Aorta (tissue), 5 donors: ENCODE measurements at regions not wholly inside any gene's neighbourhood (a gene's known extent, or its start where the extent isn't known, plus 50 kb on each side); places are given as distances from the start of the nearest gene placed in this dataset.

Experiments used
- ATAC-seq: fragments of 200-7000 bp; cut with Tn5 transposase; one replicate; pipeline ENCODE4 v1.9.1; 2022; ENCODE audit warnings: moderate library complexity; ENCODE audit not compliant: low FRiP score
- DNase-seq, 2 donors: peaks; one replicate each; pipeline ENCODE4 v3.0.0-alpha.2; 2020
- H3K27ac ChIP-seq, 2 donors: one replicate each; pipeline ENCODE4 v1.5.1; 2013; ENCODE audit warnings: low read length in 2 of 2, mild to moderate bottlenecking in 2 of 2, moderate library complexity in 2 of 2, control low read depth in 1 of 2, inconsistent platforms in 1 of 2, low read depth in 1 of 2
- H3K27me3 ChIP-seq, 2 donors: one replicate each; pipeline ENCODE4 v1.6.1; 2013; ENCODE audit warnings: control low read depth in 1 of 2, low read length in 1 of 2, mild to moderate bottlenecking in 1 of 2, moderate library complexity in 1 of 2; ENCODE audit not compliant: insufficient read depth in 2 of 2, control insufficient read depth in 1 of 2
- H3K36me3 ChIP-seq, 2 donors: one replicate each; pipeline ENCODE4 v1.6.1; 2013; ENCODE audit warnings: control low read depth in 1 of 2, low read length in 1 of 2, mild to moderate bottlenecking in 1 of 2; ENCODE audit not compliant: insufficient read depth in 2 of 2, control insufficient read depth in 1 of 2
- H3K4me1 ChIP-seq, 2 donors: one replicate each; pipeline ENCODE4 v1.6.1; 2013; ENCODE audit warnings: low read length in 2 of 2, control low read depth in 1 of 2, mild to moderate bottlenecking in 1 of 2, moderate library complexity in 1 of 2; ENCODE audit not compliant: insufficient read depth in 2 of 2, control insufficient read depth in 1 of 2
- H3K4me3 ChIP-seq, 2 donors: one replicate each; pipeline ENCODE4 v1.5.1; 2013; ENCODE audit warnings: low read length in 2 of 2, control low read depth in 1 of 2, mild to moderate bottlenecking in 1 of 2
- H3K9me3 ChIP-seq: one replicate; pipeline ENCODE4 v1.6.1; 2013; ENCODE audit warnings: mild to moderate bottlenecking, low read length; ENCODE audit not compliant: control insufficient read depth
- WGBS, 2 donors: extraction: QIAGEN DNeasy Blood & Tissue Kit; methylation state at CpG; one replicate each; pipeline ENCODE4 v1.1.7; 2013; 5-methylcytosine and 5-hydroxymethylcytosine counted together
- intact Hi-C, 2 donors: fragments of 100-400 bp; cut with DNase I; formaldehyde crosslinking; loops; one replicate each; pipeline versions ENCODE4 v1.14.2 to v1.15.0; 2022
- donor health status: healthy with polysubstance abuse.
- donor health status: Bipolar disorder and iron deficiency.
- donor health status: DM: no; HTN: no; CAD: no.
- donor health status: DM: no; HTN: no; CAD: no.
- donor health status: DM: yes; HTN: yes; CAD: no.

GRCh38 chr19:32097620-32098019 is 247.8 kb upstream of the ZNF507 start:
- WGBS, 2 donors: 56 to 57% methylated on average over 2 of the region's 2 CpGs
- no peak overlapping the region for H3K4me3 ChIP-seq
- no peaks in the 10 kb centered on the region for H3K4me1 ChIP-seq
- intact Hi-C loops: no loop called here
- H3K27me3 ChIP-seq: no peaks in the 10 kb centered on the region
- H3K9me3 ChIP-seq: no peaks in the 10 kb centered on the region
- no peak overlapping the region for H3K27ac ChIP-seq
- no peak for DNase-seq
- no peak for ATAC-seq
- H3K36me3 ChIP-seq: no peaks in the 10 kb centered on the region

DNA sequence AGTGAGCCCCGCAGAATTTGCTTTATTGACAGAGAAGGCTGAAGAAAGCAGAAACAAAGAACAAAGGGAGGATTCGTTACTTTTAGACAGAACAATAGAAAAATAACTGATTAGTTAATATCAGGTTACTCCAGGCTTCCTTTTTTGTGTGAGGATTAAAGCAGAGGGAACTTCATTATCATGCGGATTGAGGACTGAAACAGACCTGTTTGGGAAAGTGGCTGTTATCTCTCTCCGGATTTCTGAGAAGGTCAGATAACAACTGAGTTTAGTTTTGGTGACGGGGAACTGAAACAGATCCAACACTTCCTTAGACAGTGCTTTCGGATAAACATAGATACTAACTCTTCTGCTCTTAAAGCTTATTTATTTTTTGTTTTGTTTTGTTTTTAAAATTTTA is 246.4 kb upstream of the ZNF507 start:
- ATAC-seq: no peak
- Histone ChIP-seq H3K27ac (no peak overlapping the region), H3K36me3 (no peaks in the 10 kb centered on the region), H3K4me1 (no peaks in the 10 kb centered on the region), H3K9me3 (no peaks in the 10 kb centered on the region), H3K4me3 (no peak overlapping the region), H3K27me3 (peaks cover 0 to 2% of the 10 kb centered on the region in 2 donors)
- WGBS, 2 donors: 37 to 41% methylated on average over 6 of the region's 6 CpGs
- intact Hi-C loops: no loop called here
- DNase-seq: no peak

- ATAC-seq (no peak), DNase-seq (no peak)
- H3K9me3 ChIP-seq: no peaks in the 10 kb centered on the region
- 77 to 83% methylated on average over 1 of the region's 1 CpG for WGBS, 2 donors
- H3K36me3 ChIP-seq: no peaks in the 10 kb centered on the region
- no peaks in the 10 kb centered on the region for H3K4me1 ChIP-seq
- H3K4me3 ChIP-seq: no peak overlapping the region
- no peak overlapping the region for H3K27ac ChIP-seq
- peaks cover 0 to 2% of the 10 kb centered on the region in 2 donors for H3K27me3 ChIP-seq
- intact Hi-C loops: no loop called here
Measured at GRCh38 chr19:32101206-32101605, 244.2 kb upstream of the ZNF507 start.

GRCh38 chr19:32103541-32103940 is 241.9 kb upstream of the ZNF507 start:
- DNase-seq (no peak), ATAC-seq (no peak)
- H3K4me3 ChIP-seq: no peak overlapping the region
- H3K9me3 ChIP-seq: no peaks in the 10 kb centered on the region
- H3K27me3 ChIP-seq: peaks cover 0 to 2% of the 10 kb centered on the region in 2 donors
- no peaks in the 10 kb centered on the region for H3K4me1 ChIP-seq
- H3K27ac ChIP-seq: no peak overlapping the region
- WGBS, 2 donors: 42 to 56% methylated on average over 11 of the region's 11 CpGs
- intact Hi-C loops: no loop called here
- H3K36me3 ChIP-seq: no peaks in the 10 kb centered on the region

DNA sequence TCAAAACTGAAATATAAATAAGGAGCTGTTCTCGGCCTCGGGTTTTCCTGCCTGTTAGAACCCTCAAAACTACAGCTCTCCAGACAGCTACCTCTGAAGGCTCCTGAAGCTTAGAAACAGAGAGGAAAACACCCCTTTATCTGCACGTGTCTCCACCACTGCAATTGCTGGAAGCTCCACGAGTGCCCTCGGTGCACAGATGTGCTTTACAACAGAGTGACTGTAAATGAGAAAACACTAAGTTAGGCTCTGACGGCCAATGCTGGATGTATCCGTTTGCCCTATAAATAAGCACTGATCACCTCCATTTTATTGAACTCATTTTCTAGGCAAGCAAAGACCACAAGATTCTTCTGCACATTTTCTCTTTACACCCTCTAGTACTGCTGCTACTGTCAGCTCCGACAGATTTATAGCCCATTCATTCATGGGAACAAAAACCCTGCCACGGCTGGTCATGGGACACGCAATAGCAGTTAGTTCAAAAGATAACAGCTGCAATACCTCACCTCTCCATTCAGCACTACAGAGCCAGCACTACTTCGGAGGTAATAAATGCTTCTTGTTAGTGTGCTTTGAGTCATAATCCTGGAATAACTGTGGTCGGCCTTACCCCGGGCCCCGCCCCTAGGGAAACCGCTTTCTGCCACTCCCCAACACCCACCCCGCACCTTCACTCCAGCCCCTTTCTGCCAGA is 241.1 kb upstream of the ZNF507 start:
- no peak for DNase-seq
- intact Hi-C loops: no loop called here
- 6 to 14% methylated on average over 16 of the region's 16 CpGs for whole genome bisulfite sequencing, 2 donors
- Histone ChIP-seq H3K27ac (no peak overlapping the region), H3K27me3 (peaks cover 0 to 2% of the 10 kb centered on the region in 2 donors), H3K4me1 (no peaks in the 10 kb centered on the region), H3K9me3 (no peaks in the 10 kb centered on the region), H3K36me3 (no peaks in the 10 kb centered on the region), H3K4me3 (no peak overlapping the region)
- ATAC-seq: no peak

GRCh38 chr19:32104850-32105235 is 240.6 kb upstream of the ZNF507 start:
- peaks cover 0 to 2% of the 10 kb centered on the region in 2 donors for H3K27me3 ChIP-seq
- WGBS, 2 donors: 58 to 60% methylated on average over 8 of the region's 8 CpGs
- intact Hi-C loops: no loop called here
- no peak overlapping the region for H3K4me3 ChIP-seq
- H3K36me3 ChIP-seq: no peaks in the 10 kb centered on the region
- H3K27ac ChIP-seq: no peak overlapping the region
- no peak for ATAC-seq
- H3K4me1 ChIP-seq: no peaks in the 10 kb centered on the region
- no peak for DNase-seq
- no peaks in the 10 kb centered on the region for H3K9me3 ChIP-seq

DNA sequence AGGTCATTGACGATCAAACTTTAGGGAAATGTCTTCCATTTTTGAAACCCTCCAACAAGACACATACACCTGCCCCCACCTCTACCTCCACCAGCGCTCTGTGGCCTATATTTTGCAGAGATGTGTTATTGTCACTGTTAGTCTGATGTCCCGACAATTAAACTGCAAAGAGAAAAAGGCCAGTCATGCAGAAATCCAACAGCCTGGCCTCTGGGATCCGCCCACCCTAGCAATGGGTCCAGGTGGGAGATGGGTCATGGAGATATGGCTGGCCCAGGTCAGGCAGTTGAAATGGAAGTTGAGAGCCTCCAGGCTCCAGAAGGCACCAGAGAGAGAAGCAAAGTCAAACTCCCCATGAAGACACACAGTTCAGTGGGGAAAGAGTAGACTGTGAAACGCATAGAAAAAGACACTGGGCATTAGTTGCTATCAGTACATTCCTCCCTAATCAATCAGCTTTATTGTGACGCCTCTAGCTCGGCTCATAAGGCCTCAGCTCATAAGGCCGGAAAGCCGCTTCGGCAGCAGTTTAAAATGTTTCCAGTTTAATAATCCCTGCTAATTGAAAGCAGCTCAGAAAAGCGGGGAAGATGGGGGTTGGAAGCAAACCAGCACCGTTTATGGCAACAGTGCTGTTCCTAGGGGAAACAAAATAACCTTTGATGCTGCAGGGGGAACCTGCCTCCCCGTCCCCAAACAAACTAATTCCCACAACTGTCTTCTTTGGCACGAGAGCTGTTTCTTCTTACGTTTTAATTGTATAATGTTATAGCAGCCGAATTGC is 239.7 kb upstream of the ZNF507 start:
- intact Hi-C loops: no loop called here
- H3K9me3 ChIP-seq: no peaks in the 10 kb centered on the region
- H3K4me3 ChIP-seq: no peak overlapping the region
- WGBS, 2 donors: 37 to 43% methylated on average over 16 of the region's 16 CpGs
- H3K4me1 ChIP-seq: no peaks in the 10 kb centered on the region
- DNase-seq (no peak), ATAC-seq (no peak)
- peaks cover 0 to 2% of the 10 kb centered on the region in 2 donors for H3K27me3 ChIP-seq
- H3K27ac ChIP-seq: no peak overlapping the region
- no peaks in the 10 kb centered on the region for H3K36me3 ChIP-seq

DNA sequence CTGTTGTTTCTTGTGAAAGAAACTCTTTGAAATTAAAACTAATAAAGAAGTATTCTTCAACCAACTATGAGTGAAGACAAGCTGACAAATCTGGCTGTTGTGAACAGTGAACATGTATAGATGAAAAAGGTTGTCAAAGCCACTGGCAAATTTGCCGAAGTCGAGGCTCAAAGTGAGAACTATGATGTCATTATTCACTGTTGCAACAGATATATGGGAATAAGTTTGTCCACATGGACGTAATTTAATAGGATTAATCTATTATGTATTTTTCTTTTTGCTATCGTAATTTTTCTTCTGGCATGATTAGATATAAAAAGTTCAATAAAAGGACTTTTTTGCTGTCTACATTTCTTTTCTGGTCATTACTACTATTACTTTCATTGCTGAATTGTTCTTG is 223.2 kb upstream of the ZNF507 start:
- no peak overlapping the region for H3K27ac ChIP-seq
- no peak for ATAC-seq
- no peaks in the 10 kb centered on the region for H3K36me3 ChIP-seq
- intact Hi-C loops: no loop called here
- H3K4me3 ChIP-seq: no peak overlapping the region
- no peak for DNase-seq
- no peaks in the 10 kb centered on the region for H3K4me1 ChIP-seq
- H3K27me3 ChIP-seq: no peaks in the 10 kb centered on the region
- 77 to 80% methylated on average over 4 of the region's 4 CpGs for WGBS, 2 donors
- peaks cover 4% of the 10 kb centered on the region for H3K9me3 ChIP-seq

- Histone ChIP-seq H3K4me1 (no peaks in the 10 kb centered on the region), H3K9me3 (peaks cover 4% of the 10 kb centered on the region), H3K36me3 (no peaks in the 10 kb centered on the region), H3K27me3 (no peaks in the 10 kb centered on the region), H3K27ac (no peak overlapping the region), H3K4me3 (no peak overlapping the region)
- no peak for ATAC-seq
- DNase-seq: no peak
- 78 to 80% methylated on average over 11 of the region's 11 CpGs for WGBS, 2 donors
- intact Hi-C loops: no loop called here
Measured at GRCh38 chr19:32123355-32123940, 222.0 kb upstream of the ZNF507 start.
